NCI-H226 (cell line): ENCODE measurements at regions not wholly inside any gene's neighbourhood (a gene's known extent, or its start where the extent isn't known, plus 50 kb on each side); places are given as distances from the start of the nearest gene placed in this dataset.
"Not testable (repeated sequence)": the region's sequence is repeated elsewhere in the genome, so short reads cannot be mapped to it uniquely, and the experiment has no call there.

ENCODE experiments used
- DNase-seq: peaks from one replicate; pipeline ENCODE4 v3.0.0-alpha.2; 2015

- no peak for DNase-seq
These were observed 443.4 kb upstream of the ZP4 start for GRCh38 chr1:238334170-238334569.

- DNase-seq, result no peak
These were observed 440.8 kb upstream of the ZP4 start for GRCh38 chr1:238331557-238331956.

GRCh38 chr1:238329671-238330070 is 438.9 kb upstream of the ZP4 start:
- no peak for DNase-seq

GRCh38 chr1:238327033-238327432 is 436.3 kb upstream of the ZP4 start:
- not testable (repeated sequence) for DNase-seq

GRCh38 chr1:238326479-238326878 is 435.8 kb upstream of the ZP4 start:
- DNase-seq, result not testable (repeated sequence)

GRCh38 chr1:238324211-238324864 is 433.6 kb upstream of the ZP4 start:
- no peak for DNase-seq

GRCh38 chr1:238323490-238323889 is 432.8 kb upstream of the ZP4 start:
- DNase-seq, result no peak

GRCh38 chr1:238319957-238320356 is 429.2 kb upstream of the ZP4 start:
- no peak for DNase-seq

- no peak for DNase-seq
These were observed 427.8 kb upstream of the ZP4 start for GRCh38 chr1:238318294-238319110.

- DNase-seq, result no peak
These were observed 422.2 kb upstream of the ZP4 start for GRCh38 chr1:238312969-238313368.

- DNase-seq, result no peak
These were observed 415.7 kb upstream of the ZP4 start for GRCh38 chr1:238306411-238306810.

GRCh38 chr1:238302646-238303045 is 411.9 kb upstream of the ZP4 start:
- no peak for DNase-seq

- no peak for DNase-seq
These were observed 405.6 kb upstream of the ZP4 start for GRCh38 chr1:238296371-238296770.

- no peak for DNase-seq
These were observed 402.4 kb upstream of the ZP4 start for GRCh38 chr1:238293075-238293474.

- no peak for DNase-seq
These were observed 390.7 kb upstream of the ZP4 start for GRCh38 chr1:238281418-238281817.

GRCh38 chr1:238279694-238280380 is 389.1 kb upstream of the ZP4 start:
- DNase-seq, result no peak

GRCh38 chr1:238272145-238272544 is 381.4 kb upstream of the ZP4 start:
- DNase-seq, result no peak

GRCh38 chr1:238265866-238266265 is 375.1 kb upstream of the ZP4 start:
- no peak for DNase-seq

- no peak for DNase-seq
These were observed 374.2 kb upstream of the ZP4 start for GRCh38 chr1:238264951-238265350.

- no peak for DNase-seq
These were observed 367.8 kb upstream of the ZP4 start for GRCh38 chr1:238258510-238258909.

- DNase-seq, result no peak
These were observed 366.4 kb upstream of the ZP4 start for GRCh38 chr1:238257018-238257621.

- DNase-seq, result no peak
These were observed 364.2 kb upstream of the ZP4 start for GRCh38 chr1:238254935-238255334.

GRCh38 chr1:238252033-238252802 is 361.5 kb upstream of the ZP4 start:
- DNase-seq, result peak; percentile 41
